ENCODE measurements at regions not wholly inside any gene's neighbourhood (a gene's known extent, or its start where the extent isn't known, plus 50 kb on each side); places are given as distances from the start of the nearest gene placed in this dataset.

GRCh38 chr2:83967854-83968253 lies 491.2 kb downstream of the SUCLG1 start:
- TF ChIP-seq CTCF (IDR thresholded peaks at IDR 0.05) (no peak), POLR2AphosphoS5 (IDR thresholded peaks at IDR 0.05) (no peak), POLR2A (IDR thresholded peaks at IDR 0.05) (no peak)

All from upper lobe of left lung (tissue), 4 donors.